Ramos (cell line): ENCODE measurements at regions not wholly inside any gene's neighbourhood (a gene's known extent, or its start where the extent isn't known, plus 50 kb on each side); places are given as distances from the start of the nearest gene placed in this dataset.

ENCODE experiments used
- in situ Hi-C: fragments of 300-500 bp; cut with MboI; formaldehyde crosslinking; loops from one replicate; pipeline ENCODE4 v1.14.3; 2022; ENCODE audit warnings: low sequenced_read_pairs; ENCODE audit not compliant: unreplicated experiment

DNA sequence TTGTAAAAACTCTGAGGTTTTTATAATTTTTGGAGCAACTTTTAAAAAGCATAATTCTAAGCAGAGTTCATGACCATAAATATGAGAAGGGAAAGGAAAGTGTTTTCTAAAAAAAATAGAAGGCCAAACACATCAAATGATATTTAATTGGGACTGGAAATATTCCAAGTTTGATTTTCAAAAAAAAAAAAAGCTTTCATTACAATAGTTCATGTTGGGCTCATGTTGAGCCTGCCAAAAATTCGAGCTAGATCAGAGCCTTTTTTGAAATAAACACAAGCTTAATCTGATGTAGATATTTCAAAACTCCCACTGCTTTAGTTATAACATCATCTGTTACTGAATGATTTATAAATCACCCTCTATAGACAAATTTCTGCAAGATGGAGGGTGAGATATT lies 163.4 kb upstream of the DEFB112 start:
- in situ Hi-C loops, result no loop called here

DNA sequence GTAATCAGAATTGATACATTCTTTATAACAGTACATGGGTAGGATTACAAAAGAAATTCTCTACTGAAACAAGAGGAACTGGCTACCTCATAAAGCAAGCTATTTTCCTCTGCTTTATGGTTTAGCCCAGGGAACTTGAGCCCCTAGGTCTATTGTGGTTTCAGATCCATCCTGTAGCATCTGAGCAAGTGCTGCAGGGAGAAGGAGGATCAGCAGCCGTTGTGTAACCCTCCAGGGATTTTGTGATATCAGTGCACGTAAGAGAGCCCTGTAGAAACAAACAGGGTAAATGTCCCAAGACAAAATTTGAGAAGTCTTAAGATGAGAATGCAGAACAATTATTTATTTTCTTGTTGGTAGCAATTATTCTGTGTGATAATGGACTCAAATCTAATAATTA lies 165.2 kb upstream of the DEFB112 start:
- in situ Hi-C loops, result no loop called here

DNA sequence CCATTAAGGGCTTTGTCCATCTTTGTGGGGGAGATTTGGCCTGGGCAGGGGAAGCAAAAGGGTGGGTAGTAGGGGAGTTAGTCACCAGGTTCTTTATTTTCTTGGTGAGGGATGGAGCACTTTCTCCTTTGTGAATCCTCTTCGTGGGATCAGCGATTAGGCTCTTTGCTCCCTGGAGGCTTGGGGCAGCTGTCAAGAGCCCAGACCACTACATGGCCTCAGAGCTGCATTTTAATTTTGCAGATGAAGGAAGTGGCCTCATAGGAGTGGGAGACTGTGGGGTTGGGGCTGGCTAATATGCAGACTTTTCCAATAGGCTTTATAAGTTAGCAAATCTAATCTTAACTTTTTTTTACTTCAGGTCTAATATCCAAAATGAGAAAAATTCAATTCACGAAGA lies 168.1 kb upstream of the DEFB112 start:
- in situ Hi-C loops, result no loop called here

DNA sequence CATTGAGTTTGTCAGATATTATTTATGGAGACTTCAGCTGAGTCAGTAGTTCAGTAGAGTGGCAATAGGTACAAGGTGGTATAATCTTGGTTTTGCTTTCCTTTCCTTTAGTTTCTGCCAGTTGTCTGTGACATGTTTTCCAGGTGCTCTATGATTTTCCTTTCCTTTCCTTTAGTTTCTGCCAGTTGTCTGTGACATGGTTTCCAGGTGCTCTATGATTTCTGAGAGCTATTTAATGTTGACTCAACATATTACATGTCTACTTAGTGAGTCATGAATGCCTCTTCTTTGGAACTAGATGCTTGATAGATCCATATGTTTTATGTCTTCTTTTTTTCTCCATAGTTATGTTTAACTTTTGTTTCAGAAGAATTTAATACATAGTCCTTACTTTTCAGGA lies 186.4 kb upstream of the DEFB112 start:
- in situ Hi-C loops, result no loop called here

DNA sequence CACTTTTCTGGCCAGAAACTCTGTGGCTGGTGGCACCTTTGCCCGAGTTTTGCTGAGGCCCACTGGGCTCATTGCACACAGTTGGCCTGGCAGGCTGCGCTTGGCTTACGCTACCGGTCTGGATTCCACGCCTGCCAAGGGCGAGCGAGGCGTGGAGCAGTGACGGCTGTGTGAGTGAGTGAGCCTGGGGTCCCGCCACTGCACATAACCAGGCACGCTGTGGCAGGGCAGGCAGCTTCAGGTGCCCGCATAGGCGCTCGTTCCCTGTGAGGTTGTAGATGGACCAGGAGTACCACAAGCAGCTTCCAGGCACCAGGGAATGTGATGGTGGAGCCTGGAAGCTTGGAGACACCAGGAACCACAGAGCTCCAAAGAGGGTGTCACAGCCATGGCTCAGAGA lies 190.1 kb upstream of the DEFB112 start:
- in situ Hi-C loops, result no loop called here

DNA sequence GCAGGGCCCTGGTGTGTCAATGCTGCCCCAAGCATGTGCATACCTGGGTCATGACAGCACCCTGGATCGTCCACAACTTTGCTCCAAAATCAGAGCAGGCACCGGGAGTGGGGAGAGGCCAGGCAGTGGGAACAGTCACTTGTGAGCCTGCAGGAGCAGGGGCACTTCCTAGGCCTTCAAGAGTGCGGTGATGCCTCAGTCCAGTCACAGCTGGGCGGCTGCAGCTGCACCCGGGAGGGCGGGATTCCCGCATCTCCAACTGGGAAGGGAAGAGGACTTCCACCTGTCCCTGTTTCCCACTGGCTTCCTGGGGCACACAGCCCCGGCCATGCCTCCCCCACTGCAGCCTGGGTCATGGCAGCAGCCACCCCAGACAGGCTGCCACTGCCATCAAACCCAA lies 191.3 kb upstream of the DEFB112 start:
- in situ Hi-C loops, result no loop called here

DNA sequence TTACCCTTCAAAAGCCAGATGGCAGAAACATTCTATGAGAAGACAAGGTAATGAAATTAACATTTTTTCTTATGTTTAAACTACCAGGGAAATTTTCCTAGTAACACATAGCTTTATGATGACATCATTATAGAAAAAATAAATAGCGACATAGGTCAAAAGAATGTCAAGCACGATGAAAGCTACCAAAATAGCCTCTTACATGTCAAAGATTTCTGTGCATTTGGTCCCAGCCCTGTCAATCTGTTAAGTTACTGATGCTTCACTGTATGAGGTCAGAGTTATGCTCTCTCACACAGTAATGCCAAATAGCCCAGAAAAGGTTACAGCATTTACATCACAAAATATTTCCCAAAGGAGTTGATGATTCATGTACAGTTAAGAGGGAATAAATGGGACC lies 199.8 kb upstream of the DEFB112 start:
- in situ Hi-C loops, result no loop called here

DNA sequence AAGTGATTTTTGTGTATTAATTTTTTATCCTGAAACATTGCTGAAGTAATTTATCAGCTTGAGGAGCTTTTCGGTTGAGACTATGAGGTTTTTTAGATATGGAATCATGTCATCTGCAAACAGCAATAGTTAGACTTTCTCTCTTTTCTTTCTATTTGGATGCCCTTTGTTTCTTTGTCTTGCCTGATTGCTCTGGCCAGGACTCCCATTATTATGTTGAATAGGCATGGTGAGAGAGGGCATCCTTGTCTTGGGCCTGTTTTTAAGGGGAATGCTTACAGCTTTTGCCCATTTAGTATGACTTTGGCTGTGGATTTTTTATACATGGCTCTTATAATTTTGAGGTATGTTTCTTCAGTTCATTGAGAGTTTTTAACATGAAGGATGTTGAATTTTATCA lies 207.6 kb upstream of the DEFB112 start:
- in situ Hi-C loops, result no loop called here

DNA sequence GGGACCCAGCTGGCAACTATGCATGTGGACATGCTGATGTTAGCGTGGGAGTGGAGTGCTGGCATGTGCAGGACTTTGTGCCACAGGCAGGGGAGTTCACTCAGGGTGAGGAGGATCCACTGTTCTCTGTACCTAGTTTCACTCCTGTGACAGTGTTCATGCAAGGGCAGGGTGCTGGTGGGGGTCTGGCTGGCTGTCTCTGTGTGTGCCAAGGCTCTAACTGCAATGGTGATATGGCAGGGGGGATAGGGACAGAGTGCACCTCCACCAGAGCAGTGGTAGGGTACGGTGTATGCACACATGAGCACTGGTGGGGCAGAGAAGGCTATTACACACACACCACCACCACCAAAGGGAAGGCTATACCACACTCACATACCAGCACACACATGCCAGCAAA lies 210.2 kb upstream of the DEFB112 start:
- in situ Hi-C loops, result no loop called here

DNA sequence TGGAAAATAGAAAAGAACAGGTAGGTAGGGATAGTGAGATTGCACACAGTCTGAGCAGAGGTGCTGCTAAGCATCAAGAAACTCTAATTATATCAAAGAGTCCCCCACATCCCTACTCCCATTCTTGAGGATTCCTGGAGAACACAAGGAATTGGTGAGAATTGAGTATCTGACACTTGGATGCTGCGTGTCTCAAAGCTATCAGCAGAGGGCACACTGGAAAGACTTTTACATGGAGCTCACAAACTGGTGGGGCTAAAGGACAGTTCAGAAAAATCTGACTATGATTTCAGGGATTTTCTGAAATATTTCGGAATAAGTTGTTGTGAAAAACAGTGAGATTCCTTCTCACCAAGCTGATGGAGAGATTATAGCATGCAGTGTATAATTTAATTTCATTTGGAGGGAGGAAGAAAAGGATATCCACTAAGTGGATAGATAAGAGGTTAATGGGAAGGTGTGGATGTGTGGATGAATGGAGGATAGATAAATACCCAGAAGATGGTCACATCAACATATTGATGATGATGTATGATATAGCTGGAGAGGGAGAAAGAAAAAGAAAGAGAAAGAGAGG lies 215.4 kb upstream of the DEFB112 start:
- in situ Hi-C loops, result no loop called here

DNA sequence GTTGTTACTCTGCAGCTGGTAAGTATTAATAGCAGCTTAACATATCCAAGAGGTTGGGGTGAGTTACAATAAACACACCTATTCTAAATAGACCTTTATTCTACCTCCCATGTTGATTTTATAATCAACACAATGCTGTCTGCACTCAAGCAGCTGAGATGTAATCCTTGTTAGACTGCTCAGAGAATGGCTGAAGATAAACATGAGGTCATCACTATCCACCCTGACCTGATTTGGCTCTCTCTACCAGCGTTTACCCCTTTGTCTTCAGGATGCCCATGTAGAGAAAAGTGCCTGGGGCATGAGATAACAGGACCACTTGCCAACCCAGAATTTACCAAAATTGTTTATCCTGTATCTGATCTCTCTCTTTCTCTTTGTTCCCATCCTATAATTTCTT lies 220.7 kb upstream of the DEFB112 start:
- in situ Hi-C loops, result no loop called here

DNA sequence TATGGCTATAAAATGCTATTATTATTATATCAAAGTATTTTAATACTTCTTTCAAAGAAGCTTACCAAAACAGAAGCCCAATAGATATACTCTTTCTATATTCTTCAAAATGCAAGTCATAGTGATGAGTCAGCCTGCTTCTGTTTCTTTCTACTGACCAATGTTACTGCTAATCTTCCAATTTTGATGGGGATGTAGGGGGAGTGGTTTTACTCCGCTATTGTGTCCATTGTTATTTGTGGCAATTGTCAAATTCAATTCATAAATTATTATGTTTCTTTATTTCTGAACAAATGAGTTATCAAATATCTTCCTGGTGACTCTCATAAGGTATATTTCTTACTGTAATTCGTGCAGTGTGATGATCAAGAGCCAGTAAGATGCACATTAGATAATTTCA lies 221.5 kb upstream of the DEFB112 start:
- in situ Hi-C loops, result no loop called here

DNA sequence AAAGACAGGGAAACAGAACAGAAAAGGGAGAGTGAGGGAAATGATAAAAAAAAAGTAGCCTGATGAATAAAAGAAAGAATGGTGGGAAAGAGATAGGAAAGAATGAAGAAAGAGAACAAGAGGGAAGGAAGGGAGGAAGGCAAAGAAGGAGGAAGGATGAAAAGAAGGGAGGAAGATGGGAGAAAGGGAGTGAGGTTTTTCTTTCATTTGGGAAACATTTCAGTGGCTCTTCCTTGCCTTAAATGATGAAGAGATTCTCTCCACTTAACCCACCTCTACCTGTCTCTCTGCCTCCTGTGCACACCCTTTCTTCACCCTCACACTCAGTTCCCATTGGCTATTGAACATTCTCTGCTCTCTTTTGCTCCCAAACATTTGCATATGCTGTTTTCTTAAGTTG lies 222.1 kb upstream of the DEFB112 start:
- in situ Hi-C loops, result no loop called here

DNA sequence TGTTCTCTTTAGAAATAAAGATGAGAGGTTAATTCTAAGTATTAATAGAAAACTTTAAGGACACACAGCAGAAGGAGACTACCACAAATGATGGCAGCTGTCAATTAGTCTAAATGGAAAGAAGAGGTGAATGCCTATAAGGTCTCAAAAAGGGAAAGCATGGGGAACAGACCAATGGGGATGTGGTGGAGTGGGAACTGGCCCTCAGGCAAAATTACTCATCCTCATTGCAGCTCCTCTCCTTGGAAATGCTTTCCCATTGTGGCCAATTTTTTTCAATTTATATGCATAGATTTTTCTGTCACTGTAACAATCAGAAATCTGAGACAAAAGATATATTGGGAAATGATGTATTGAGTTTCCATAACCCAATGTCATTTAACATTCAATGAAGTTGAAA lies 222.9 kb upstream of the DEFB112 start:
- in situ Hi-C loops, result no loop called here

DNA sequence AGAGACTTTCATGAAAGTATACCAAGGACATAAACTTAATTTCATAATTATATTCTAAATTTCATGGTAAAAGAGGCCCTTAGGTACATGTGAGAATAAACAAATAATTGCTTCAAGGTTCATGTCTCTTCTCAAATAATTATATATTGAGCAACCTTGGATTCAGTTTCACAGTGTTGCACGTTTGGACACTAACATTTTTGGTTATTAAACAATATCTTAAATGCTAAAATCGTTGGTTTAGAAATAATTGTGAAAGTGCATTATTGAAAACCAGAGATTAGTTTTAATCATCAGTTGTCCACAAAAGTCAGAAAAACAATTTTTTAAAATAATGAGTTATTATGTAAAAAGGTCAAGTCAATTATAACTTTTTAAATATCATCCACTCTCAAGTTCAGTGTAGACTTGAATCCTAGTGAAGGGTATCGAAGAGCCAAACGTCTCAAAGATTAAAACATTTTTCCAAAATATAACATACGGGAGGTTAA lies 227.1 kb upstream of the DEFB112 start:
- in situ Hi-C loops, result no loop called here

DNA sequence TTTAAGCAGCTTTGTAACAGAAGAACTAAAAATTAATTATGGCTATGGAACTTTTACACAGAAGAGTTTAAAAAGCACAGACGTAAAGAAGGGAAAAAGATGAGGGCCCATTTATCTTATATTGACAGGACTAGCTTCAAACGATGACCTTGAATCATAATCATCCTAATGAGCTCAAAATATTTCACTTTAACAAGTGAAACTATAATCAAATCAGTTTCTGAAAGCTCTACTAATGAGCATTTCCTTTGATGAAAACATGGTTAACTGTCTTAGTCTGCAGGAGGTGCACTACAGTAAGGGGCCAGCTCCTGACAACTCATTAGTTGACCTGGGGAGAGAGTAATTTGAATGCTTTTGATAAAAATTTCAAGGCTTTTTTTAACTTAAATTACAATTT lies 228.0 kb upstream of the DEFB112 start:
- in situ Hi-C loops, result no loop called here

DNA sequence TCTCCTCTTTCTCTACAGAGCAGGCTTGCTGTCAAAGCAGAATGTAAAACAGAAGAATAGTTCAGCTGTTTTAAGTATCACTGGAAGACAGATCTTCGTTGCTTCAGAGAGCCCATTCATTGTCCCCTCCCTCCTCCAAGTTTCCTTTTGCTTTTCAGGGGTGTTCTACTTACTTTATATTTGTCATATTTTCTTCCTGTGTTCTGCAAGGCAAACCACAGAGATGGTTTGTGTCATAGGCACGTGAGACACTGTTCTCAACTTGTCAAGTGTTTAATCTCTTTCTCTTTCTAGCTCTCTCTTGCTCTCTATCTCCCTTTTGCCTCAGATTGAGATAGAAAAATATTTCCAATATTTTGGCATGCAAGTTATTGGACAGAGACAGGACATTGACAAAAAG lies 228.9 kb upstream of the DEFB112 start:
- in situ Hi-C loops, result no loop called here

DNA sequence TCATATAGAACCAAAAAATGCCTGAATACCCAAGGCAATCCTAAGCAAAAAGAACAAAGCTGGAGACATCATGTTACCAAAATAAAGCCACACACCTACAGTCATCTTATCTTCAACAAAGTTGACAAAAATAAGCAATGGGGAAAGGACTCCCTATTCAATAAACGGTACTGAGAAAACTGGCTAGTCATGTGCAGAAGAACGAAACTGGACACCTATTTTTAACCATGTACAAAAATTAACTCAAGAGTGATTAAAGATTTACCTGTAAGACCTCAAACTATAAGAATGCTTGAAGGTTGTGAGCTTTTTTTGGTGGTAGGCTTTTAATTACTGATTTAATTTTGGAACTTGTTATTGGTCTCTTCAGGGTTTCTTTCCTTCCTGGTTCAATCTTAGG lies 236.0 kb upstream of the DEFB112 start:
- in situ Hi-C loops, result no loop called here

DNA sequence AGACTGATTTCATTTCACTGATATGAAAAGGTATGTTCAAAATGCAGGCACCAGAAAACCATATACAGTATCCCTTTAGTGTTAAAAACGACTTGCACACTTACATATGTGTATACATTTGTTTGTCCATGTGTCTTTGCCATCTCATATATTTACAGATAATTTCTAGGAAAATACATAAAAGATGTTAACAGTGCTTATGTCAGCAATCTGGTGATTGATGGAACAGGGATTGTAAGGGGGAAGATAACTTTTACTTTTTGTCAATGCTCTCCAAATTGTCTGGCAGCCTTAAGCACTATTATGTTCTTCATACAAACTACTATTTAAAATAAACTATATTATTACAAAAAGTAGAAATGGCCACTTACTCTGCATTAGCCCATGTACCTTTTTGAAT lies 238.5 kb upstream of the DEFB112 start:
- in situ Hi-C loops, result no loop called here

DNA sequence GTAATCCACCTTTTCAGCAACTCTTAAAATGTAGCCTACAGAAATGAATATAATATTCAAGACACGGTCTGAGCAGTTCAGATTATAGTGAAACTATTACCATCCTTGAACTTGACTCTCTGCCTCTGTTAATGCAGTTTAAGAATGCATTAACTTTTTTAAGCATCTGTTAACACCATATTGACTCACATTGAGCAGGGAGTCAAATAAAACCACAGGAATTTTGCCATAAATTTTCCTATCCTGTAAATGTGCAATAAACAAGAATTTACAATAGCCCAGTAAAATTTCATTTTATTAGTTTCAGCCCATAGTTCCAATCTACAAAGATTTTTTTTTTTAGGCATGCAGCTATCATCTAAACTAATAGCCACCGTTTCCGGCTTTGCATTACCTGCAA lies 239.2 kb upstream of the DEFB112 start:
- in situ Hi-C loops, result no loop called here

DNA sequence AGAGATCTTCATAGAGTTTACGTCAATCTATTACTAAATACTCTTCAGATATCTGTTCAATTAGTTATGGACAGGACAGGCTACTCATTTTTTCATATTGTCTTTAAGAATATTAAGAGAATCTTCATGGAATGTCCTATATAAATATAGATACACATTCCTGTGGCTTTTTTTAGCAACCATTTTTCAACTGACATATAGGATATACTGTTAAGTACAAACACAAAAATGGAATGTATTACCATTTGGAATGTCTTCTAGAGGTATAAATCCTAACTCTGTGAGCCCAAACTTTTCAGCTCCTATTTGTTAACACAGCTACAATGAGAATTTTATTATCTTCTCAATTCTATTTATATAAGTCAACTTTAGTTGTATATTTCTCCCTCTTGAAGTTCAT lies 239.6 kb upstream of the DEFB112 start:
- in situ Hi-C loops, result no loop called here

DNA sequence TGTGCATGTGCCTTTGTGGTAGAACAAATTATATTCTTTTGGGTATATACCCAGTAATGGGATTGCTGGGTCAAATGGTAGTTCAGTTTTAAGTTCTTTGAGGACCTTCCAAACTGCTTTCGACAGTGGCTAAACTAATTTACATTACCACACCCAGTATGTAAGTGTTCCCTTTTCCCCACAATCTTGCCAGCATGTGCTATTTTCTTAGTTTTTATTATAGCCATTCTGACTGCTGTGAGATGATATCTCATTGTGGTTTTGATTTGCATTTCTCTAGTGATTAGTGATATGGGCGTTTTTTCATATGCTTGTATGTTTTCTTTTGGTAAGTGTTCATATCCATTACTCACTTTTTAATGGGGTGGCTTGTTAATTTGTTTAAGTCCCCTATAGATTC lies 251.6 kb upstream of the DEFB112 start:
- in situ Hi-C loops, result no loop called here

DNA sequence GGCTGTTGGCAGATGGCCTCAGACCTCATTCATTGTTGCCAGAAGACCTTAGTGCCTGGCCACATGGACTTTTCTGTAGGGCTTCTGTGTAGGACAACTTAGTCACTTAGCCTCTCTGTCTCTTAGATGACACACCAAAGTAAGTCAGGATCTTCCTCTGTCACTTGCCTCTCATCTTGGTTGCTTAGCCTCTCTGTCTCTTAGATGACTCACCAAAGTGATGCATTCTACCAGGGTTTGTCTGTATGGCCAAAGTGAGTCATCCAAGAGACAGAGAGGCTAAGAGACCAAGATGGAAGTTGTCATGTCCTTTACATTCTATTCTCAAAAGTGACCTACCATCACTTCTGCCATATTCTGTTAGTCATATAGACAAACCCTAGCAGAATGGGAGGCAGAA lies 255.9 kb upstream of the DEFB112 start:
- in situ Hi-C loops, result no loop called here
